IPS-15b (cell line): ENCODE measurements at regions not wholly inside any gene's neighbourhood (a gene's known extent, or its start where the extent isn't known, plus 50 kb on each side); places are given as distances from the start of the nearest gene placed in this dataset.
"Not testable (repeated sequence)": the region's sequence is repeated elsewhere in the genome, so short reads cannot be mapped to it uniquely, and the experiment has no call there.

ENCODE experiments used
- H3K27me3 ChIP-seq: one replicate; pipeline ENCODE4 v1.6.1; 2013; ENCODE audit warnings: low read length; ENCODE audit not compliant: control insufficient read depth, insufficient read depth
- H3K36me3 ChIP-seq: one replicate; pipeline ENCODE4 v1.6.1; 2013; ENCODE audit warnings: low read length; ENCODE audit not compliant: control insufficient read depth, insufficient read depth
- H3K4me1 ChIP-seq: one replicate; pipeline ENCODE4 v1.6.1; 2013; ENCODE audit warnings: mild to moderate bottlenecking, low read length; ENCODE audit not compliant: control insufficient read depth, insufficient read depth
- H3K4me3 ChIP-seq: one replicate; pipeline ENCODE4 v1.5.1; 2013; ENCODE audit warnings: low read depth, low read length
- H3K9ac ChIP-seq: one replicate; pipeline ENCODE4 v1.6.1; 2013; ENCODE audit warnings: low read depth, mild to moderate bottlenecking, low read length
- H3K9me3 ChIP-seq: one replicate; pipeline ENCODE4 v1.6.1; 2013; ENCODE audit warnings: mild to moderate bottlenecking, low read length; ENCODE audit not compliant: control insufficient read depth, insufficient read depth

GRCh38 chr7:67912437-67912836 is 915.8 kb downstream of the TYW1 start:
- Histone ChIP-seq H3K9me3 (no peaks in the 10 kb centered on the region), H3K9ac (no peak overlapping the region), H3K27me3 (no peaks in the 10 kb centered on the region), H3K36me3 (no peaks in the 10 kb centered on the region), H3K4me3 (no peak overlapping the region), H3K4me1 (peaks cover 3% of the 10 kb centered on the region)

DNA sequence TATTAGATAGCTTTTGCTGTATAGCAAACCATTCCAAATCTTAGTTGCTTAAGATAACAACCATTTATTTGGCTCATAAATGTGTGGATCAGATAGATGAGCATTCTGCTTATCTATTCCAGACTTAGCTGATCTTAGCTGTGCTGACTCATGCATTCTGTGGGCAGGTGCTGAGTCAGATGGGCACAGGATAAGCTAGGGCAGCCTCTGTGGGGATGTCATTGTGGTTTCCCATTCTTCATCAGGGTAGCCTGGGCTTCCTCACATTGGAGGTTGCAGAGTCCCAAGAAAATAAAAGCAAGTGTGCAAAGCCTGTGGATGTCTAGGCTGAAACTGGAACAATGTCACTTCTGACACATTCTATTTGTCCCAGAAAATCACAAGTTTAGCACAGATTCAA is 917.0 kb downstream of the TYW1 start:
- H3K4me1 ChIP-seq: peaks cover 3% of the 10 kb centered on the region
- no peaks in the 10 kb centered on the region for H3K27me3 ChIP-seq
- H3K9me3 ChIP-seq: no peaks in the 10 kb centered on the region
- no peak overlapping the region for H3K4me3 ChIP-seq
- H3K36me3 ChIP-seq: no peaks in the 10 kb centered on the region
- no peak overlapping the region for H3K9ac ChIP-seq

DNA sequence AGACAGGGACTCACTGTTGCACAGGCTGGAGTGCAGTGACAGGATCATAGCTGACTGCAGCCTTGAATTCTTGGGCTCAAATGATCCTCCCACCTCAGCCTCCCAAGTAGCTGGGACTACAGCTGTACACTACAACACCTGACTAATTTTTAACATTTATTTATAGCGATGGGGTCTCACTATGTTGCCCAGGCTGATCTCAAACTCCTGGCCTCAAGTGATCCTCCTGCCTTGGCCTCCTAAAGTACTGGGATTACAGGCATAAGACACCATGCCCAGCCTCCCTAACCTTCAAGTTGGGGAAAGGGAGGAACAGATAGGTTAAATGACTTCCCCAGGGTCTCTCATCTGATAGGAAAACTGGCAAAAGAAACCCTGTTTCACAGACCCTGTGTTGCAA is 919.5 kb downstream of the TYW1 start:
- not testable (repeated sequence) for H3K27me3 ChIP-seq, H3K9ac ChIP-seq, H3K4me3 ChIP-seq, H3K36me3 ChIP-seq, H3K4me1 ChIP-seq, H3K9me3 ChIP-seq

DNA sequence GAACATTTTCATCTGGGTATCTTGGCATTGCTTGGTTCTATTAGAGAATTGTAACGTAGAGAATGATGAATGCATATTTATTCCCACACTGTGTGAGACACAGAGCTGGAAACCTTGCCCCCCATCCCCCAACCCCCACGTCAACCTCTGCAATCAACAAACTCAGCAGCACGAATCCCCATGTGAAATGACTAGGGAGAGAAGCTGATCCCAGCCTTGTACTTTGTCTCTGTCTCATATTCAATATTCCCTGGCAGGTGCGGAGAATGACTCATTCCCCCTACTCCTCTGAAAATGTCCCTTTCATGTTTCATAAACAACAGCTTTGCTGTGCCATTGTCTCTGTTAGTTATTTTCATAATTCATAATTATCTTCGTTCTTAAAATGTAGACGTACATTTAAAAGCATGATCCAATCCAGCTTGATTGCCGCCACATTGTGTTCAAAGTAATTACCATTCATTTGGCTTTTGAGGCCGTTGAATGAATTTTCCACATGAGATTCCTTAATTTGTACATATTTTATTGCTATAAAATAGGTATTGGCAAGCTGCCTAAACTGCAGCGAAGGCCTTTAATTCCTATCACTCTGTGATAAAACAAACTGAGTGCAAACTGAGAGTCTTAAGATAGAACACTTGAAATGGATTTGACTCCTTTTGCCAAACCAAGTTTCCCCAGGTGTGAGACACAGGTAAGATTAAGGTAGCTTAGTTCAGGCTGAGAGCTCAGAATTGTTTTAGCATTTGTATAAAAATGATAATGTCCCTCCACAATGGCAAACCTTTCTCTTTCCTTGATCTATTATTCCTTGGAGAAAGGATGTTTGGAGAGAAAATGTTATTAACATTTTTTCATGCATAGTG is 920.2 kb downstream of the TYW1 start:
- H3K9me3 ChIP-seq: no peaks in the 10 kb centered on the region
- H3K4me3 ChIP-seq: no peak overlapping the region
- no peak overlapping the region for H3K9ac ChIP-seq
- H3K27me3 ChIP-seq: no peaks in the 10 kb centered on the region
- no peaks in the 10 kb centered on the region for H3K36me3 ChIP-seq
- H3K4me1 ChIP-seq: peaks cover 3% of the 10 kb centered on the region

GRCh38 chr7:67917437-67917755 is 920.8 kb downstream of the TYW1 start:
- H3K4me3 ChIP-seq: no peak overlapping the region
- H3K36me3 ChIP-seq: no peaks in the 10 kb centered on the region
- H3K9me3 ChIP-seq: no peaks in the 10 kb centered on the region

GRCh38 chr7:67918158-67918557 is 921.5 kb downstream of the TYW1 start:
- H3K27me3 ChIP-seq: no peaks in the 10 kb centered on the region
- peaks cover 3% of the 10 kb centered on the region for H3K4me1 ChIP-seq
- H3K4me3 ChIP-seq: no peak overlapping the region
- no peaks in the 10 kb centered on the region for H3K36me3 ChIP-seq
- no peaks in the 10 kb centered on the region for H3K9me3 ChIP-seq
- H3K9ac ChIP-seq: no peak overlapping the region

More at GRCh38 chr7:67917437-67917755, 920.8 kb downstream of the TYW1 start:
- Histone ChIP-seq H3K27me3 (no peaks in the 10 kb centered on the region), H3K9ac (no peak overlapping the region), H3K4me1 (peaks cover 3% of the 10 kb centered on the region)

DNA sequence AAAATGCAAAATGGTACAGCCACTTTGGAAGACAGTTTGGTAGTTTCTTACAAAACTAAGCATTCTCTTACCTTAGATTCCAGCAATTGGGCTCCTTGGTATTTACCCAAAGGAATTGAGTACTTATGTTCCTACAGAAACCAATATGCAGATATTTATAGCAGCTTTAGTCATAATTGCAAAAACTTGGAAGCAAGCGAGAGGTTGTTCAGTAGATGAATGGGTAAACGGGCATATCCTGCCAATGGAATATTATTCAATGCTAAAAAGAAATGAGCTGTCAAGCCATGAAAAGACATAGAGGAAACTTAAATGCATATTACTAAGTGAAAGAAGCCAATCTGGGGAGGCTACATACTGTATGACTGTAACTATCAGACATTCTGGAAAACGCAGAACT is 926.7 kb downstream of the TYW1 start:
- Histone ChIP-seq H3K36me3 (no peaks in the 10 kb centered on the region), H3K4me1 (no peaks in the 10 kb centered on the region), H3K4me3 (no peak overlapping the region), H3K9me3 (no peaks in the 10 kb centered on the region), H3K9ac (no peak overlapping the region), H3K27me3 (no peaks in the 10 kb centered on the region)

DNA sequence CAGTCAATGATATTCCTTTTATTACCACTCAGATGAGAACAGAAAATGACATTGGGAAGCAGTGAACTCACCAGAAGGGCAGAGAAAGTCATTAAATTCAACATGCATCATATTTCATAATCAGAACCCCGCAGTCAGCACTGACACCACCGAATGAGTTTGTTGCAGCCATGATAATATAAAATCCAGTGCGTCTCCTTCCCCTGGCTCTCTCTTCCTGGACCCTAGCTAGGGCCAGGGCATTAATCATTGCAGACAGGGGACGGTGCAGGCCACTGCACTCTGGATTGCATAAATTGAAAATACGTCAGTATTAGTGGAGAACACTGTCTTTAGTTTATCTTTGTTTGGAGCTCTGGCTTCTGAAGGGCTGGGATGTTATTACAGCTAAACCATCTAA is 931.5 kb downstream of the TYW1 start:
- Histone ChIP-seq H3K9me3 (no peaks in the 10 kb centered on the region), H3K27me3 (no peaks in the 10 kb centered on the region), H3K4me3 (no peak overlapping the region), H3K36me3 (no peaks in the 10 kb centered on the region), H3K4me1 (no peaks in the 10 kb centered on the region), H3K9ac (no peak overlapping the region)

DNA sequence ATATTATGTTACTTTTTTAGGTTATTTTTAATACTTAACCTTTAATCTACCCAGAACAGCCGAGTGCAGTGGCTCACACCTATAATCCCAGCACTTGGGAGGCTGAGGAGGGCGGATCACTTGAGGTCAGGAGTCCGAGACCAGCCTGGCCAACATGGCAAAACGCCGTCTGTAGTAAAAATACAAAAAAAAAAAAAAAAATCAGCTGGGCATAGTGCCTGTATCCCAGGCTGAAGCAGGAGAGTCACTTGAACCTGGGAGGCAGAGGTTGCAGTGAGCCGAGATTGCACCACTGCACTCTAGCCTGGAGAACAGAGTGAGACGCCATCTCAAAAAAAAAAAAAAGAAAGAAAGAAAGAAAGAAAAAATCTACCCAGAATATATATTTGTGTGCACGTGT is 939.8 kb downstream of the TYW1 start:
- not testable (repeated sequence) for H3K9ac ChIP-seq, H3K4me3 ChIP-seq, H3K27me3 ChIP-seq, H3K9me3 ChIP-seq, H3K36me3 ChIP-seq, H3K4me1 ChIP-seq

DNA sequence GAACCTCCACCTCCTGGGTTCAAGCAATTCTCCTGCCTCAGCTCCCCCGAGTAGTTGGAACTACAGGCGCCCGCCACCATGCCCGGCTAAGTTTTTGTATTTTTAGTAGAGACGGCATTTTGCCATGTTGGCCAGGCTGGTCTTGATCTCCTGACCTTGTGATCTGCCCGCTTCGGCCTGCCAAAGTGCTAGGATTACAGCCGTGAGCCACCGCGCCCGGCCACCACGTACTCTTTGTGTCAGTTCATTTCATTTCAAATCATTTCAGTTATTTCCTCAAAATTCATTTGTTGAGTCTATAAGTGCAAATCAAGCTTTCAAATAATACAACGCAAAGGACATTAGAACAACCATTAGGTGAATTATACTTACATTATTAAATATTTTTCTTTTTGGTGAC is 943.8 kb downstream of the TYW1 start:
- H3K36me3 ChIP-seq: no peaks in the 10 kb centered on the region
- H3K4me3 ChIP-seq: no peak overlapping the region
- no peaks in the 10 kb centered on the region for H3K27me3 ChIP-seq
- H3K9me3 ChIP-seq: no peaks in the 10 kb centered on the region
- no peaks in the 10 kb centered on the region for H3K4me1 ChIP-seq
- no peak overlapping the region for H3K9ac ChIP-seq

DNA sequence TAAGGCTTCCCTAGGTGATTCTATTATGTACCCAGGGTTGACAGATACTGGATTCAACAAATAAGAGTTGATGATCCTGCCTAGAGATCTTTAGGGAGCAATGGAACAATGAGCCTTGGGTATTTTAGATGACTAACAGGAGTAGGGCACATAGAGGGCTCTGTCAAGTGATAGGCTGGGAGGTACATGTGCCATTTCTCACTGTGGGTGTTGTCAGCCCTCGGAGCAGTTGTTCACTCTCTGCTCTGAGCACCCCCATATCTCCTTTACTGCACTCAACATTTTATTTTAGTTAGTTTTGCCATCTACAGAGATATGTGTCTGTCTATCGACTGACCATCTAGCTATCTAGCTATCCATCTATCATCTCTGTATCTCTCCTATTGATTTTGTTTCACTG is 950.6 kb downstream of the TYW1 start:
- no peak overlapping the region for H3K4me3 ChIP-seq
- no peaks in the 10 kb centered on the region for H3K4me1 ChIP-seq
- no peak overlapping the region for H3K9ac ChIP-seq
- H3K9me3 ChIP-seq: no peaks in the 10 kb centered on the region
- no peaks in the 10 kb centered on the region for H3K27me3 ChIP-seq
- H3K36me3 ChIP-seq: no peaks in the 10 kb centered on the region

DNA sequence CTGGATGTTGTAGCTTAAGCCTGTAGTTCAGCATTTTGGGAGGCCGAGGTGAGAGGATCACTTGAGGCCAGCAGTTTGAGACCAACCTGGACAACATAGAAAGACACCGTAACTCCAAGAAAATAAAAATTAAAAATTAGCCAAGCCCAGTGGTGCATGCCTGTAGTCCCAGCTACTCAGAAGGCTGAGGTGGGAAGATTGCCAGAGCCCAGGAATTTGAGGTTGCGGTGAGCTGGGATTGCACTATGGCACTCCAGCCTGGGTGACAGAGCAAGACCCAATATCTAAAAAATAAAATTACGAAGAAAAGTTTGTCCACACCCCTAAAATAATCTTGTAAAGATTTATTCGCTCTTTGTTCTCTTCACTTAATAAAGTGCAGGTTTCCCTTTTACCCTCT is 951.0 kb downstream of the TYW1 start:
- Histone ChIP-seq H3K4me3 (no peak overlapping the region), H3K36me3 (no peaks in the 10 kb centered on the region), H3K27me3 (no peaks in the 10 kb centered on the region), H3K4me1 (no peaks in the 10 kb centered on the region), H3K9ac (no peak overlapping the region), H3K9me3 (no peaks in the 10 kb centered on the region)
